PC-3 (cell line): ENCODE measurements at regions not wholly inside any gene's neighbourhood (a gene's known extent, or its start where the extent isn't known, plus 50 kb on each side); places are given as distances from the start of the nearest gene placed in this dataset.
"Not testable (repeated sequence)": the region's sequence is repeated elsewhere in the genome, so short reads cannot be mapped to it uniquely, and the experiment has no call there.

ENCODE experiments used
- ATAC-seq: fragments of 200-7000 bp; cut with Tn5 transposase; 2 replicates; pipeline ENCODE4 v1.9.1; 2020; ENCODE audit warnings: mild to moderate bottlenecking, moderate library complexity
- BruUV-seq: library from RNA; stranded (reverse); fragments of 400-500 nt; replicated peaks from 2 replicates; lab custom pipeline; 2021; lab: Mats Ljungman, UMichigan
- CTCF ChIA-PET: fragments of 300-600 bp; sonication (Branson Sonifier 250); formaldehyde crosslinking; loops from one replicate; lab custom pipeline; 2022; ENCODE audit warnings: antibody characterized with exemption; lab: Charles Lee
- POLR2A ChIA-PET: fragments of 300-600 bp; sonication (Branson Sonifier 250); formaldehyde crosslinking; loops from one replicate; lab custom pipeline; 2022; ENCODE audit warnings: antibody characterized with exemption; ENCODE audit not compliant: unreplicated experiment; lab: Charles Lee
- DNase-seq: peaks from one replicate; pipeline ENCODE4 v3.0.0-alpha.2; 2015
- H2AFZ ChIP-seq: fragments of 300-600 bp; sonication (generic); 2 replicates; pipeline ENCODE4 v1.6.0; 2016; ENCODE audit warnings: antibody characterized with exemption, low read length
- H3F3A ChIP-seq: fragments of 300-600 bp; sonication (generic); one replicate; pipeline ENCODE4 v1.6.0; 2017; ENCODE audit warnings: antibody characterized with exemption, low read length, control low read depth, mild to moderate bottlenecking; ENCODE audit not compliant: unreplicated experiment
- H3K27ac ChIP-seq: fragments of 300-600 bp; sonication (generic); 2 replicates; pipeline ENCODE4 v1.5.1; 2016; ENCODE audit warnings: mild to moderate bottlenecking, low read length
- H3K27me3 ChIP-seq: fragments of 300-600 bp; sonication (generic); 2 replicates; pipeline ENCODE4 v1.6.1; 2016; ENCODE audit warnings: low read length, mixed read lengths
- H3K36me3 ChIP-seq: fragments of 300-600 bp; sonication (generic); 2 replicates; pipeline ENCODE4 v1.6.1; 2016; ENCODE audit warnings: low read depth, mixed run types, low read length, mixed read lengths
- H3K4me1 ChIP-seq: fragments of 300-600 bp; sonication (generic); 2 replicates; pipeline ENCODE4 v1.5.1; 2016; ENCODE audit warnings: low read length; ENCODE audit not compliant: insufficient read depth
- H3K4me2 ChIP-seq: fragments of 300-600 bp; sonication (generic); 2 replicates; pipeline ENCODE4 v1.6.0; 2016; ENCODE audit warnings: low read length
- H3K4me3 ChIP-seq: fragments of 300-600 bp; sonication (generic); 2 replicates; pipeline ENCODE4 v1.5.1; 2016; ENCODE audit warnings: mild to moderate bottlenecking, low read length, mixed read lengths
- H3K79me2 ChIP-seq: fragments of 300-600 bp; sonication (generic); 2 replicates; pipeline ENCODE4 v1.6.1; 2017; ENCODE audit warnings: low read length, mixed read lengths
- H3K9ac ChIP-seq: fragments of 300-600 bp; sonication (generic); 2 replicates; pipeline ENCODE4 v1.6.0; 2016; ENCODE audit warnings: mild to moderate bottlenecking, low read length
- H3K9me2 ChIP-seq: fragments of 300-600 bp; sonication (generic); replicated peaks from 2 replicates; pipeline ENCODE4 v1.6.1; 2016; ENCODE audit warnings: mixed run types, low read length, mixed read lengths
- H3K9me3 ChIP-seq: fragments of 300-600 bp; sonication (generic); 2 replicates; pipeline ENCODE4 v1.6.1; 2016; ENCODE audit warnings: low read length, mixed read lengths
- H4K20me1 ChIP-seq: fragments of 300-600 bp; sonication (generic); 2 replicates; pipeline ENCODE4 v1.6.1; 2016; ENCODE audit warnings: low read length, mixed read lengths
- intact Hi-C: fragments of 100-400 bp; cut with micrococcal nuclease; formaldehyde crosslinking; loops from 2 replicates; pipeline ENCODE4 v1.9.0; 2023

DNA sequence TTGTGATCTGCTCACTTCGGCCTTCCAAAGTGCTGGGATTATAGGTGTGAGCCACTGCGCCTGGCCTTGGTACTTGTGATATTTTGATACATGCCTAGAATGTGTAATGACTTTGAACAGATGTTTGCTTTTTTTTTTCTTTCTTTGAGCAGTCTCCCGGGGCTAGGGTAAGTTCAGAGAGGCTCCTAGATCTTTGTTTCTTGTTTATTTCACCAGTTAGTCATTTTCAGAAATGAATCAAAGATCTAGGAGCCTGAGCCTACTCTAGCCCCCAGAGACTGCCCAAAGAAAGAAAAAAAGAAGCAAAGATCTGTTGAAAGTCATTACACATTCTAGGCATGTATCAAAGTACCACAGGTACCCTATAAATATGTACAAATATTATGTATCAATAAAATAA lies 66.3 kb downstream of the NPIPB11 start:
- H3K27me3 ChIP-seq, H3K4me2 ChIP-seq, H3K4me1 ChIP-seq, H3K9me3 ChIP-seq, ATAC-seq, H3K36me3 ChIP-seq, intact Hi-C loops, H2AFZ ChIP-seq, DNase-seq, H3K27ac ChIP-seq, BruUV-seq, H3K4me3 ChIP-seq, H4K20me1 ChIP-seq, H3F3A ChIP-seq, CTCF ChIA-PET, POLR2A ChIA-PET, H3K79me2 ChIP-seq, H3K9ac ChIP-seq, H3K9me2 ChIP-seq: not testable (repeated sequence)

DNA sequence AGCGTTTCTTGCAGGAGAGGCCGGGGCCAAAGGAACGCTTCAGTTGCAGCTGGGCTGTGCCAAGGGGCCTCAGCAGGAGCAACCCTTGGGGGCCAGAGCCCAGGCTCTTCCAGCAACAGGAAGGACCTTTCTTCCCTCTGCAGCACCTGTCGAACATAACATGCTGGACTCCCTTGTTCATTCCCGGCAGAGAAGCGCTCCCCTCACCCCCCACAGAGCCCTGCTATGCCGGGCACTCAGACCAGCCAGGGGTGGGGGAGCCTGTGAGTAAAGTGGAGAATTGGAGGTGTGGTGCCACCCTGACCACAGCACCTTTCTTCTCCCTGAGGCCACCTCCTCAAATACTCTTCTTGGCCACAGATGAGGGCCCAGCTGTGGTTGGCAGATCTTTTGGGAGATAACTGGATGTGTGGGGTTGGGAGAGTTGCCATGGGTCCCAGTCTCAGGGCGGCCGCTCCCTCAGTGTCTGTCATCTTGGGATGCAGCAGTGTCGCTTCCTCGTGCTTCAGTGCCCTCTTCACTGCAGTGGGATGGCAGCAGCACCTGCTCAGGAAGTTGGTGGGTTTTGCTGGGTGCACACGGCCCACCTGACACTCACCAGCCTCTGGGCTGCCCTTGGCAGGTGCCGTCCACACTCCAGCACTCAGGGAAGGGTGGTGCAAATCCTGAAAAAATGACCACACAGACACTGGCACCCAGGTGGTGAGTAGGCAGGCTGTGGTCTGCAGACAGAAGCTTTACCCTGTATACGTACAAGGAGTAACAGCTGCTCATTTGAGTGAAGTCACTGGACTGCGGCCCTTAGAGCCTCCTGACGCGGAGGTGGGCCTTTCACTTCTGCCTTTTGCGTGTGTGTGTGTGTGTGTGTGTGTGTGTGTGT lies 67.5 kb downstream of the NPIPB11 start:
- POLR2A ChIA-PET, ATAC-seq, CTCF ChIA-PET: not testable (repeated sequence)

DNA sequence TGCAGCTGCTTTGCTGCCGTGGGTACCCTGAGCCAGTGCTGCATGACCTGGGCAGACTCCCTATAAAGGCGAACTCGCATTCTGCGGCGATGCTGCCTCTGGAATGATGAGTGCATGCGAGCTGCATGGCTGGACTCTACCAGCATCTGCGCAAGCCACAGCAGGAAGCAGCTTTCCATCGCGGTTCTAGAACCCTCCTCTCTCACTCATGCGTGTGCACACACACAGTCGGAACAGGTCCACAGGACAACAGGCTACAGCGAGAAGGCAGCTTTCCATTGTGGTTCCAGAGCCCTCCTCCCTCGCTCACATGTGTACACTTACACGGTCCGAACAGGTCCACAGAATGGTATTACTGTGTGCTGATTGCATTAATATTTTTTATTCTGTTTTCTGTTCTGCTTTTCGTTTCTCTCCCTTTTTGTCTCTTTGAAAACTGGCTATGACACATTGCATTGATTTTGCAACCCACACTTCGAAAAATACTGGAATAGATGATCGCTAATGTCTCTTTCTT lies 69.1 kb downstream of the NPIPB11 start:
- H3K4me3 ChIP-seq, POLR2A ChIA-PET, H3K4me2 ChIP-seq, H3K9me2 ChIP-seq, H4K20me1 ChIP-seq, H3K9me3 ChIP-seq, H3K4me1 ChIP-seq, CTCF ChIA-PET, H3K36me3 ChIP-seq, intact Hi-C loops, H3K9ac ChIP-seq, H3F3A ChIP-seq, BruUV-seq, ATAC-seq, H3K79me2 ChIP-seq, H3K27me3 ChIP-seq, H3K27ac ChIP-seq, DNase-seq, H2AFZ ChIP-seq: not testable (repeated sequence)

More for the DNA sequence above, 67.5 kb downstream of the NPIPB11 start:
- H3F3A ChIP-seq, H3K4me3 ChIP-seq, DNase-seq, H3K9me3 ChIP-seq, H3K36me3 ChIP-seq, H3K9me2 ChIP-seq, H3K4me2 ChIP-seq, H3K79me2 ChIP-seq, intact Hi-C loops, H3K9ac ChIP-seq, H2AFZ ChIP-seq, BruUV-seq, H3K27ac ChIP-seq, H3K27me3 ChIP-seq, H4K20me1 ChIP-seq, H3K4me1 ChIP-seq: not testable (repeated sequence)

DNA sequence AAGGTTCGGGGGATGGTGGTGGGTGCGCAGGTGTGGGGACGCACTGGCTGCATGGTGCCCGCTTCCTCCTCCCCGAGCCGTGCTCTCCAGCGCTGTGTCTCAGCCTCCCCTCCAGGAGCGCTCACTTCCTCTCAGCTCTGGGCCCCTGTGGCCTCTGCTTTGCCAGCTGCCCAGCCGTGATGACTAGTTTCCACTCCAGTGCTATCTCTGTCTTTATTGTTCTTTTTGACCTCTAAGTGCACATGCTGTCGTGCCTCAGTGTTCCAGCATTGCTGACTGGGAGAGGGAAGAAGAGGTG lies 71.0 kb downstream of the NPIPB11 start:
- H4K20me1 ChIP-seq, CTCF ChIA-PET, H3K9me3 ChIP-seq, H3K4me1 ChIP-seq, intact Hi-C loops, H3K9me2 ChIP-seq, DNase-seq, ATAC-seq, H3K27me3 ChIP-seq, BruUV-seq, POLR2A ChIA-PET, H3K27ac ChIP-seq, H3K4me2 ChIP-seq, H3K9ac ChIP-seq, H3F3A ChIP-seq, H2AFZ ChIP-seq, H3K4me3 ChIP-seq, H3K36me3 ChIP-seq, H3K79me2 ChIP-seq: not testable (repeated sequence)

DNA sequence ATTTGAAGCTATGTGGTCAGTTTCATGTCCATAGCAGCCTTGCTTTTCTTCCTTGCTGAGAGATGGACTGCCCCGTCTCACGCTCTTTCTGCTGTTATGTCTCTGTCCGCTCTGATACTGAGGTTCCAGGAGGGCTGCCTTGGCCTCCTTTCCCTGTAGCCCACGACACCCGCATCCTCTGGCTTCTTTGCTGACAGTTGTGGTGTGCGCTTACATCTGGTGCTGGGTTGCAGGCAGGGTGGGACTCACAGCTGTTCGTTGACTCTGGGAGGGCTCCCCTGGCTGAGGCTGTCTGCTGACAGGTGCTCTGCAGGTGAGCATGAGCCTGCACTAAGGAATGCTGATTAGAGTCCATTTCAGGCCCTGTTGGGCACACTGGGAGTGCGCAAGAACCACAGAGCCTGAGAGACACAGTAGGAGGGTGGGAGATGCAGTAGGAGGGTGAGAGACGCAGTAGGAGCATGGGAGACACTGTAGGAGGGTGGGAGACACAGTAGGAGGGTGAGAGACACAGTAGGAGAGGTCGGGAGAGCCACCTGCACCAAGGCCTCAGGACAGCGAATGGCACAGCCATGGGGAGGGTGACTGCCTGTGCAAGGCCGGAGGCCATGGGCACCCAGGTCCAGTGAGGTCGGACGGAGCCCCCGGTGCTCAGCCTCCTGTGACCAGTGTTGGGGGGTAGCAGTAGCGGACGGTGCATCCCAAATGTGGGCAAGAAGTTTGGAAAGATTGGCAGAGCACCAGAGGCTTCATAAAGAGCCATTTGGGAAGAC lies 71.5 kb downstream of the NPIPB11 start:
- H3K4me2 ChIP-seq, intact Hi-C loops, H3K36me3 ChIP-seq, H3K9me2 ChIP-seq, ATAC-seq, H3K79me2 ChIP-seq, H3K27me3 ChIP-seq, DNase-seq, CTCF ChIA-PET, H3K9me3 ChIP-seq, H4K20me1 ChIP-seq, POLR2A ChIA-PET, H3K4me1 ChIP-seq, H3K4me3 ChIP-seq, BruUV-seq, H3K9ac ChIP-seq, H3K27ac ChIP-seq, H3F3A ChIP-seq, H2AFZ ChIP-seq: not testable (repeated sequence)

DNA sequence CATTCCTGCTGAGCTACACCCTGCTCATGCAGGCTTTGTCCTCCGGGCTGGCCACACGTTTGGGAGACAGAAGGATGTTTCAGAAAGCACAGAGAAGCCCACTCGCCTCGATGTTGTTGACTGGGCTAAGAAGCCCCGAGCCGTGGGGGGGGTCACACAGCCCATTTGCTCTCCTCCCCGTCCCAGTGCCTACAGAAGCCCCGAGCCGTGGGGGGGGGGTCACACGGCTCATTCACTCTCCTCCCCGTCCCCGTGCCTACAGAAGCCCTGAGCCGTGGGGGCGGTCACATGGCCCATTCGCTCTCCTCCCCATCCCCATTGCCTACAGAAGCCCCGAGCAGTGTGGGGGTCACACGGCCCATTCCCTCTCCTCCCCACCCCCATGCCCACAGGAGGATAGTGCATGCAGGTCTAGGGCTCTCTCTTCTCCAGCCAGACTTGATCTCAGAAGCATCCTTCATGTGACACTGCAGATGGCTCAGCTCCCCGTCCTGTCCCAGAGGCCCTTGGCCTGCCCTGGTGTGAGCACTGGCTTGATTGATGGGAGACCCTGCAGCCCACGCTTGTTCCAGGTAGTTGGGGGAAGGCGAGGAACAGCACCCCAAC lies 72.9 kb downstream of the NPIPB11 start:
- intact Hi-C loops = not testable (repeated sequence)

More for the DNA sequence above, 72.9 kb downstream of the NPIPB11 start:
- H3K4me3 ChIP-seq, CTCF ChIA-PET, H4K20me1 ChIP-seq, H3K4me2 ChIP-seq, H3K4me1 ChIP-seq, H3K9me2 ChIP-seq, POLR2A ChIA-PET, H3K9me3 ChIP-seq, H3F3A ChIP-seq, ATAC-seq, H3K36me3 ChIP-seq, H3K27ac ChIP-seq, DNase-seq, H3K9ac ChIP-seq, H2AFZ ChIP-seq, BruUV-seq, H3K27me3 ChIP-seq, H3K79me2 ChIP-seq: not testable (repeated sequence)
